ENCODE measurements at regions not wholly inside any gene's neighbourhood (a gene's known extent, or its start where the extent isn't known, plus 50 kb on each side); places are given as distances from the start of the nearest gene placed in this dataset.
"Not testable (repeated sequence)": the region's sequence is repeated elsewhere in the genome, so short reads cannot be mapped to it uniquely, and the experiment has no call there.

GRCh38 chr5:36555035-36555434 is 51.4 kb upstream of the SLC1A3 start:
- H3K4me1 ChIP-seq (ENCODE audit: control insufficient read depth, insufficient read depth, low read length); H3K4me3 ChIP-seq (ENCODE audit: low read depth in 2 of 2, low read length in 2 of 2); ATAC-seq; POLR2A ChIA-PET; in situ Hi-C loops (cut with HindIII; ENCODE audit: low pct_unique_long_range_greater_than_20kb, low sequenced_read_pairs); H3K27ac ChIP-seq (ENCODE audit: low read length); H3K27me3 ChIP-seq (ENCODE audit: control insufficient read depth, insufficient read depth, low read length); BruUV-seq (replicated peaks); H3K9me3 ChIP-seq (ENCODE audit: control insufficient read depth, insufficient read depth, low read depth, low read length); H3K36me3 ChIP-seq (ENCODE audit: control insufficient read depth, insufficient read depth, low read length); DNase-seq (ENCODE audit: low read depth, low spot score); intact Hi-C loops (cut with micrococcal nuclease; ENCODE audit: unreplicated experiment); CTCF ChIA-PET: not testable (repeated sequence)

All from Panc1 (cell line).